IMR-90 (cell line): ENCODE measurements at regions not wholly inside any gene's neighbourhood (a gene's known extent, or its start where the extent isn't known, plus 50 kb on each side); places are given as distances from the start of the nearest gene placed in this dataset.

Source experiments
- ATAC-seq: fragments of 200-7000 bp; cut with Tn5 transposase; 2 replicates; pipeline ENCODE4 v1.9.1; 2020; ENCODE audit warnings: low read depth, mild to moderate bottlenecking, moderate library complexity
- BruUV-seq: library from RNA; stranded (reverse); fragments of 400-500 nt; replicated peaks from 2 replicates; lab custom pipeline; 2021; lab: Mats Ljungman, UMichigan
- CTCF ChIA-PET: fragments of 300-600 bp; formaldehyde crosslinking; extraction: SDS; loops from one replicate; lab custom pipeline; 2021; ENCODE audit warnings: antibody characterized with exemption; lab: Yijun Ruan, JAX
- POLR2A ChIA-PET: fragments of 300-600 bp; sonication (Branson Sonifier 250); formaldehyde crosslinking; loops from one replicate; lab custom pipeline; 2022; ENCODE audit warnings: antibody characterized with exemption; ENCODE audit not compliant: unreplicated experiment; lab: Charles Lee
- DNase-seq: peaks from one replicate; pipeline ENCODE4 v3.0.0; 2013
- H2AFZ ChIP-seq: replicated peaks from 2 replicates; pipeline ENCODE3; 2013; ENCODE audit warnings: low read length, mild to moderate bottlenecking; ENCODE audit not compliant: poor library complexity
- H2AK5ac ChIP-seq: 2 replicates; pipeline ENCODE4 v1.6.1; 2013; ENCODE audit warnings: low read depth, low read length, inconsistent platforms
- H2AK9ac ChIP-seq: replicated peaks from 2 replicates; pipeline ENCODE3; 2013; ENCODE audit warnings: mild to moderate bottlenecking, low read depth, low read length, moderate library complexity; ENCODE audit not compliant: poor library complexity
- H2BK120ac ChIP-seq: 2 replicates; pipeline ENCODE4 v1.6.1; 2013; ENCODE audit warnings: low read depth, low read length, inconsistent platforms
- H2BK15ac ChIP-seq: 3 replicates; pipeline ENCODE4 v1.6.1; 2013; ENCODE audit warnings: low read depth, low read length, inconsistent platforms
- H2BK20ac ChIP-seq: 2 replicates; pipeline ENCODE4 v1.6.1; 2013; ENCODE audit warnings: low read depth, mild to moderate bottlenecking, inconsistent platforms, low read length, moderate library complexity
- H2BK5ac ChIP-seq: 2 replicates; pipeline ENCODE4 v1.6.1; 2013; ENCODE audit warnings: mild to moderate bottlenecking, low read depth, low read length, inconsistent platforms; ENCODE audit not compliant: poor library complexity, severe bottlenecking
- H3K14ac ChIP-seq: replicated peaks from 2 replicates; pipeline ENCODE4 v1.6.1; 2013; ENCODE audit warnings: low read depth, low read length, inconsistent platforms
- H3K18ac ChIP-seq: 2 replicates; pipeline ENCODE4 v1.6.1; 2013; ENCODE audit warnings: low read depth, low read length, control low read depth
- H3K23ac ChIP-seq: 2 replicates; pipeline ENCODE4 v1.6.1; 2013; ENCODE audit warnings: low read depth, low read length, inconsistent platforms
- H3K27ac ChIP-seq: 2 replicates; pipeline ENCODE4 v1.5.1; 2013; ENCODE audit warnings: mild to moderate bottlenecking, control low read depth, low read length; ENCODE audit not compliant: insufficient read depth
- H3K27me3 ChIP-seq: 2 replicates; pipeline ENCODE4 v1.6.1; 2013; ENCODE audit warnings: low read length; ENCODE audit not compliant: control insufficient read depth, insufficient read depth
- H3K36me3 ChIP-seq: 2 replicates; pipeline ENCODE4 v1.6.1; 2013; ENCODE audit warnings: low read length, mixed read lengths; ENCODE audit not compliant: control insufficient read depth, insufficient read depth
- H3K4ac ChIP-seq: 2 replicates; pipeline ENCODE4 v1.6.1; 2013; ENCODE audit warnings: low read depth, low read length, inconsistent platforms
- H3K4me1 ChIP-seq: 2 replicates; pipeline ENCODE4 v1.6.1; 2013; ENCODE audit warnings: low read length, mixed read lengths; ENCODE audit not compliant: control insufficient read depth, insufficient read depth
- H3K4me2 ChIP-seq: 2 replicates; pipeline ENCODE4 v1.6.1; 2013; ENCODE audit warnings: low read depth, mild to moderate bottlenecking, control low read depth, low read length, moderate library complexity
- H3K4me3 ChIP-seq: 2 replicates; pipeline ENCODE4 v1.5.1; 2013; ENCODE audit warnings: low read depth, mild to moderate bottlenecking, control low read depth, low read length, moderate library complexity; ENCODE audit not compliant: insufficient read depth
- H3K56ac ChIP-seq: 2 replicates; pipeline ENCODE4 v1.6.1; 2013; ENCODE audit warnings: low read length, inconsistent platforms; ENCODE audit not compliant: insufficient read depth; ENCODE audit errors: extremely low read depth
- H3K79me1 ChIP-seq, 2 experiments: 2 replicates each; pipeline ENCODE4 v1.6.1; 2013; ENCODE audit warnings: low read length in 2 of 2, inconsistent platforms in 1 of 2, low read depth in 1 of 2
- H3K9ac ChIP-seq: 2 replicates; pipeline ENCODE4 v1.6.1; 2013; ENCODE audit warnings: low read depth, low read length, control low read depth
- H3K9me1 ChIP-seq: 2 replicates; pipeline ENCODE4 v1.6.1; 2013; ENCODE audit warnings: low read length, inconsistent platforms; ENCODE audit not compliant: insufficient read depth
- H3K9me3 ChIP-seq: 2 replicates; pipeline ENCODE4 v1.6.1; 2013; ENCODE audit warnings: low read length; ENCODE audit not compliant: control insufficient read depth, insufficient read depth
- H4K20me1 ChIP-seq: 2 replicates; pipeline ENCODE4 v1.6.1; 2013; ENCODE audit warnings: low read length, inconsistent platforms; ENCODE audit not compliant: insufficient read depth
- H4K5ac ChIP-seq: 2 replicates; pipeline ENCODE4 v1.6.1; 2013; ENCODE audit warnings: mild to moderate bottlenecking, low read depth, low read length, control low read depth
- H4K8ac ChIP-seq, 2 experiments: 2 replicates each; pipeline ENCODE4 v1.6.1; 2013; ENCODE audit warnings: low read depth in 2 of 2, low read length in 2 of 2, control low read depth in 1 of 2, inconsistent platforms in 1 of 2
- H4K91ac ChIP-seq: 2 replicates; pipeline ENCODE4 v1.6.1; 2013; ENCODE audit warnings: low read depth, low read length, inconsistent platforms; ENCODE audit not compliant: insufficient read depth
- BHLHE40 ChIP-seq: fragments of 150-350 bp; IDR thresholded peaks from 2 replicates; pipeline ENCODE4 v1.6.1; 2016; ENCODE audit warnings: mild to moderate bottlenecking, low read depth, low read length
- CEBPB ChIP-seq: IDR thresholded peaks from 2 replicates; pipeline ENCODE4 v1.6.1; 2012; ENCODE audit warnings: low read depth, low read length, improper control_type of control experiment
- CHD1 ChIP-seq: IDR thresholded peaks from 2 replicates; pipeline ENCODE4 v1.6.1; 2012; ENCODE audit warnings: low read depth, low read length, improper control_type of control experiment
- FOS ChIP-seq: fragments of 150-350 bp; IDR thresholded peaks from 2 replicates; pipeline ENCODE4 v1.6.1; 2016; ENCODE audit warnings: low read depth, low read length
- MAFK ChIP-seq: IDR thresholded peaks from 2 replicates; pipeline ENCODE4 v1.6.1; 2012; ENCODE audit warnings: low read depth, low read length, improper control_type of control experiment
- MXI1 ChIP-seq: IDR thresholded peaks from 2 replicates; pipeline ENCODE4 v1.6.1; 2012; ENCODE audit warnings: low read depth, mild to moderate bottlenecking, low read length, moderate library complexity, borderline replicate concordance
- RCOR1 ChIP-seq: IDR thresholded peaks from 2 replicates; pipeline ENCODE4 v1.6.1; 2012; ENCODE audit warnings: mild to moderate bottlenecking, low read length, improper control_type of control experiment; ENCODE audit not compliant: insufficient replicate concordance
- RFX5 ChIP-seq: IDR thresholded peaks from 2 replicates; pipeline ENCODE4 v1.8.0; 2012; ENCODE audit warnings: low read depth, mild to moderate bottlenecking, low read length, moderate library complexity
- SMC3 ChIP-seq: fragments of 150-350 bp; IDR thresholded peaks from 2 replicates; pipeline ENCODE4 v1.6.1; 2016; ENCODE audit warnings: low read depth, mild to moderate bottlenecking, antibody characterized with exemption, low read length, moderate library complexity
- WGBS, 2 experiments: methylation state at CpG; one replicate each; pipeline versions ENCODE4 v1.1.5 to v1.1.7; 2013; ENCODE audit warnings: missing lambda C conversion rate in 2 of 2; ENCODE audit not compliant: insufficient read length in 1 of 2; ENCODE audit errors: extremely low coverage in 2 of 2; 5-methylcytosine and 5-hydroxymethylcytosine counted together
- dilution Hi-C: fragments of 300-500 bp; cut with HindIII; formaldehyde crosslinking; loops from one replicate; pipeline ENCODE4 v1.14.3; 2018; ENCODE audit warnings: low sequenced_read_pairs; ENCODE audit not compliant: unreplicated experiment
- in situ Hi-C: fragments of 300-500 bp; cut with MboI; formaldehyde crosslinking; loops from 3 replicates; pipeline ENCODE4 v1.14.3; 2019; ENCODE audit warnings: low sequenced_read_pairs, inconsistent platforms, mixed read lengths
- intact Hi-C: fragments of 100-400 bp; cut with micrococcal nuclease; formaldehyde crosslinking; loops from 2 replicates; pipeline ENCODE4 v1.10.0; 2022
- TF ChIP-seq, protein P1 (sequence below): conservative IDR thresholded peaks from 2 replicates; pipeline ENCODE4 v1.5.1; 2012; ENCODE audit warnings: mild to moderate bottlenecking, low read depth, low read length, improper control_type of control experiment
- TF ChIP-seq, protein P2 (sequence below): fragments of 150-350 bp; IDR thresholded peaks from 2 replicates; pipeline ENCODE4 v1.6.1; 2016; ENCODE audit warnings: low read depth, mild to moderate bottlenecking, low read length, moderate library complexity, borderline replicate concordance
- TF ChIP-seq, protein P3 (sequence below): fragments of 150-350 bp; IDR thresholded peaks from 2 replicates; pipeline ENCODE4 v1.6.1; 2017; ENCODE audit warnings: mild to moderate bottlenecking, antibody characterized with exemption, low read length, low read depth

DNA sequence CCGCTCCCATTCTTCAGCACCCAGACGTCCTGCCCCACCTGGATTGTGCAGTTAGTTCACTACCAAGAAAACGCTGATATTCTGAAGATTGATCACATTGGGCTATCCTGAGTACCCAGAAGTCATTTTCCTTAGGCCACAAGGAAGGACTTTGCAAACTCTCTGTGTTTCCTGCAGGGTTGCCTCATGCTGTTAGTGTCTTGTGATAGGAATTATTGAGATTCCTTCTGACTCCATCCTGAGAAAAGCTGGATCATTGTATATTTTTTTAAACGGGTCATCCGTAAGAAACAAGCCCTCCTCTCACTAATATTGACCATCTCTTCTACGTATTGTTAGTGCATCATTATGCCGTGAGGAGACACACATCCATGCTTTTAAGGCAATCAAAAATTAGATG, 96.0 kb upstream of the DAPK1 start:
- H4K91ac ChIP-seq, result no peak overlapping the region
- ChIA-PET CTCF (no interaction called here), POLR2A (no interaction called here)
- H3K4me1 ChIP-seq, result no peaks in the 10 kb centered on the region
- H3K4me3 ChIP-seq, result no peak overlapping the region
- H4K5ac ChIP-seq, result no peak overlapping the region
- no peaks in the 10 kb centered on the region for H3K79me1 ChIP-seq
- H2AK5ac ChIP-seq, result no peak overlapping the region
- no peak overlapping the region for H3K23ac ChIP-seq
- dilution Hi-C loops, result no loop called here
- no peak overlapping the region for H2BK20ac ChIP-seq
- peaks cover 4% of the 10 kb centered on the region; the same call in 1 of the 2 replicates for H3K27me3 ChIP-seq
- intact Hi-C loops, result loop anchor here (5.0 kb wide), 1 partner anchor 1219 kb away; no protein-coding TSS in a partner anchor
- no peak overlapping the region for H2BK5ac ChIP-seq
- H2BK15ac ChIP-seq, result no peak overlapping the region
- H3K9ac ChIP-seq, result no peak overlapping the region
- H3K56ac ChIP-seq, result no peak overlapping the region
- H3K27ac ChIP-seq, result no peak overlapping the region
- H3K9me1 ChIP-seq, result no peaks in the 10 kb centered on the region
- no peak overlapping the region for H3K14ac ChIP-seq
- H2AK9ac ChIP-seq, result no peak overlapping the region
- H3K4me2 ChIP-seq, result no peak overlapping the region
- no peak overlapping the region for H2BK120ac ChIP-seq
- H3K36me3 ChIP-seq, result no peaks in the 10 kb centered on the region
- DNase-seq, result no peak
- in situ Hi-C loops, result no loop called here
- no peak overlapping the region for H3K4ac ChIP-seq
- no TSS peak for BruUV-seq
- no peaks in the 10 kb centered on the region for H3K9me3 ChIP-seq
- no peak overlapping the region for H4K8ac ChIP-seq
- TF ChIP-seq, protein P1, sequence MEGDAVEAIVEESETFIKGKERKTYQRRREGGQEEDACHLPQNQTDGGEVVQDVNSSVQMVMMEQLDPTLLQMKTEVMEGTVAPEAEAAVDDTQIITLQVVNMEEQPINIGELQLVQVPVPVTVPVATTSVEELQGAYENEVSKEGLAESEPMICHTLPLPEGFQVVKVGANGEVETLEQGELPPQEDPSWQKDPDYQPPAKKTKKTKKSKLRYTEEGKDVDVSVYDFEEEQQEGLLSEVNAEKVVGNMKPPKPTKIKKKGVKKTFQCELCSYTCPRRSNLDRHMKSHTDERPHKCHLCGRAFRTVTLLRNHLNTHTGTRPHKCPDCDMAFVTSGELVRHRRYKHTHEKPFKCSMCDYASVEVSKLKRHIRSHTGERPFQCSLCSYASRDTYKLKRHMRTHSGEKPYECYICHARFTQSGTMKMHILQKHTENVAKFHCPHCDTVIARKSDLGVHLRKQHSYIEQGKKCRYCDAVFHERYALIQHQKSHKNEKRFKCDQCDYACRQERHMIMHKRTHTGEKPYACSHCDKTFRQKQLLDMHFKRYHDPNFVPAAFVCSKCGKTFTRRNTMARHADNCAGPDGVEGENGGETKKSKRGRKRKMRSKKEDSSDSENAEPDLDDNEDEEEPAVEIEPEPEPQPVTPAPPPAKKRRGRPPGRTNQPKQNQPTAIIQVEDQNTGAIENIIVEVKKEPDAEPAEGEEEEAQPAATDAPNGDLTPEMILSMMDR, result no peak
- no peak for TF ChIP-seq FOS
- no peak for TF ChIP-seq SMC3
- no peak for TF ChIP-seq CHD1
- no peak for TF ChIP-seq RFX5
- no peak for TF ChIP-seq RCOR1
- no peak for TF ChIP-seq BHLHE40
- TF ChIP-seq MAFK, result no peak
- TF ChIP-seq, protein P2, sequence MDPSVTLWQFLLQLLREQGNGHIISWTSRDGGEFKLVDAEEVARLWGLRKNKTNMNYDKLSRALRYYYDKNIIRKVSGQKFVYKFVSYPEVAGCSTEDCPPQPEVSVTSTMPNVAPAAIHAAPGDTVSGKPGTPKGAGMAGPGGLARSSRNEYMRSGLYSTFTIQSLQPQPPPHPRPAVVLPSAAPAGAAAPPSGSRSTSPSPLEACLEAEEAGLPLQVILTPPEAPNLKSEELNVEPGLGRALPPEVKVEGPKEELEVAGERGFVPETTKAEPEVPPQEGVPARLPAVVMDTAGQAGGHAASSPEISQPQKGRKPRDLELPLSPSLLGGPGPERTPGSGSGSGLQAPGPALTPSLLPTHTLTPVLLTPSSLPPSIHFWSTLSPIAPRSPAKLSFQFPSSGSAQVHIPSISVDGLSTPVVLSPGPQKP, result no peak
- TF ChIP-seq, protein P3, sequence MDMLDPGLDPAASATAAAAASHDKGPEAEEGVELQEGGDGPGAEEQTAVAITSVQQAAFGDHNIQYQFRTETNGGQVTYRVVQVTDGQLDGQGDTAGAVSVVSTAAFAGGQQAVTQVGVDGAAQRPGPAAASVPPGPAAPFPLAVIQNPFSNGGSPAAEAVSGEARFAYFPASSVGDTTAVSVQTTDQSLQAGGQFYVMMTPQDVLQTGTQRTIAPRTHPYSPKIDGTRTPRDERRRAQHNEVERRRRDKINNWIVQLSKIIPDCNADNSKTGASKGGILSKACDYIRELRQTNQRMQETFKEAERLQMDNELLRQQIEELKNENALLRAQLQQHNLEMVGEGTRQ, result no peak
- no peak for TF ChIP-seq MXI1
- TF ChIP-seq CEBPB, result no peak
- no peak for ATAC-seq
- WGBS, 2 experiments, result 60% methylated on average over 1 of the region's 7 CpGs; no CpG with 5 or more reads in 1 of the 2 experiments
- no peaks in the 10 kb centered on the region for H4K20me1 ChIP-seq
- no peak overlapping the region for H3K18ac ChIP-seq
- no peak overlapping the region for H2AFZ ChIP-seq
